CD4-positive, alpha-beta T cell treated with Interleukin-12 subunit alpha and Interleukin-12 subunit beta, for 1 hour (primary cell): ENCODE measurements at regions not wholly inside any gene's neighbourhood (a gene's known extent, or its start where the extent isn't known, plus 50 kb on each side); places are given as distances from the start of the nearest gene placed in this dataset.

Source experiments
- DNase-seq: peaks from one replicate; pipeline ENCODE4 v3.0.0-alpha.2; 2020

- no peak for DNase-seq
Measured at GRCh38 chr16:52101246-52101645, 445.7 kb downstream of the TOX3 start.

GRCh38 chr16:52099382-52099781 is 447.6 kb downstream of the TOX3 start:
- no peak for DNase-seq

GRCh38 chr16:52095471-52095870 is 451.5 kb downstream of the TOX3 start:
- no peak for DNase-seq

- no peak for DNase-seq
Measured at GRCh38 chr16:52092126-52092525, 454.8 kb downstream of the TOX3 start.

GRCh38 chr16:52090080-52090479 is 456.9 kb downstream of the TOX3 start:
- DNase-seq = no peak

GRCh38 chr16:52089476-52089875 is 457.5 kb downstream of the TOX3 start:
- DNase-seq = no peak

- DNase-seq = no peak
Measured at GRCh38 chr16:52086901-52087300, 460.0 kb downstream of the TOX3 start.

GRCh38 chr16:52078716-52079655 is 468.0 kb downstream of the TOX3 start:
- no peak for DNase-seq

- DNase-seq = no peak
Measured at GRCh38 chr16:52077607-52078006, 469.3 kb downstream of the TOX3 start.

GRCh38 chr16:52076801-52077201 is 470.1 kb downstream of the TOX3 start:
- DNase-seq = no peak

GRCh38 chr16:52076332-52076731 is 470.6 kb downstream of the TOX3 start:
- DNase-seq = no peak

GRCh38 chr16:52074133-52074532 is 472.8 kb downstream of the TOX3 start:
- no peak for DNase-seq

GRCh38 chr16:52073024-52073423 is 473.9 kb downstream of the TOX3 start:
- no peak for DNase-seq

GRCh38 chr16:52071101-52071500 is 475.8 kb downstream of the TOX3 start:
- no peak for DNase-seq

GRCh38 chr16:52070341-52071057 is 476.4 kb downstream of the TOX3 start:
- no peak for DNase-seq

GRCh38 chr16:52069866-52070265 is 477.1 kb downstream of the TOX3 start:
- DNase-seq = no peak

- no peak for DNase-seq
Measured at GRCh38 chr16:52068447-52069074, 478.4 kb downstream of the TOX3 start.

- no peak for DNase-seq
Measured at GRCh38 chr16:52066962-52067361, 480.0 kb downstream of the TOX3 start.

- DNase-seq = no peak
Measured at GRCh38 chr16:52056259-52056658, 490.7 kb downstream of the TOX3 start.

- DNase-seq = no peak
Measured at GRCh38 chr16:52055381-52055780, 491.6 kb downstream of the TOX3 start.

GRCh38 chr16:52054326-52054725 is 492.6 kb downstream of the TOX3 start:
- no peak for DNase-seq

GRCh38 chr16:52052818-52053217 is 494.1 kb downstream of the TOX3 start:
- DNase-seq = no peak

GRCh38 chr16:52051414-52052172 is 495.4 kb downstream of the TOX3 start:
- no peak for DNase-seq
